ENCODE measurements at regions not wholly inside any gene's neighbourhood (a gene's known extent, or its start where the extent isn't known, plus 50 kb on each side); places are given as distances from the start of the nearest gene placed in this dataset.

DNA sequence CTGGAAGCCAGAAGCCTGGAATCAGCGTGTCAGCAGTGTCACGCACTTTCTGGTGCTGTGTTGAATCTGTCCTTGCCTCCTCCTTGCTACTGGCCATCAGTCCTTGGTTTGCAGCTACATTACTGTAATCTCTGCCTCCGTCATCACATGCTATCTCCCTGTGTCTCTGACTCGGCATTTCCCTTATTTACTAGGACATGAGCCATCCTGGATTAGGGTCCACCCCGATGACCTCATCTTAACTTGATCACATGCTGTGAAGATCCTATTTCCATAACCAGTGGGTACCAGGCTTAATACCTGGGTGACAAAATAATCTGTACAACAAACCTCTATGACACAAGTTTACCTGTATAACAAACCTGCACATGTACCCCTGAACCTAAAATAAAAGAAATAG lies 518.0 kb upstream of the KLF6 start:
- ChIA-PET CTCF (interaction anchor here (0.6 kb wide), 1 partner anchor 518 kb away, joined by 3 read pairs; no protein-coding TSS in a partner anchor), POLR2A (no interaction called here)
- H3K4me1 Mint-ChIP-seq (ENCODE audit: insufficient read depth, unreplicated experiment) = no peaks in the 10 kb centered on the region
- DNase-seq (ENCODE audit: unreplicated experiment) = no peak
- no peaks in the 10 kb centered on the region for H3K27me3 Mint-ChIP-seq (ENCODE audit: insufficient read depth, unreplicated experiment)
- no peak overlapping the region for H3K27ac Mint-ChIP-seq (ENCODE audit: low read depth, unreplicated experiment)
- no peaks in the 10 kb centered on the region for H3K36me3 Mint-ChIP-seq (ENCODE audit: insufficient read depth, unreplicated experiment)
- no peak overlapping the region for H3K4me3 Mint-ChIP-seq (ENCODE audit: unreplicated experiment)
- H3K9me3 Mint-ChIP-seq (ENCODE audit: unreplicated experiment) = no peaks in the 10 kb centered on the region
- no peak for TF ChIP-seq CTCF (IDR thresholded peaks at IDR 0.05; ENCODE audit: unreplicated experiment)
- no TSS peak for BruUV-seq (replicated peaks)
- intact Hi-C loops (cut with micrococcal nuclease) = no loop called here

DNA sequence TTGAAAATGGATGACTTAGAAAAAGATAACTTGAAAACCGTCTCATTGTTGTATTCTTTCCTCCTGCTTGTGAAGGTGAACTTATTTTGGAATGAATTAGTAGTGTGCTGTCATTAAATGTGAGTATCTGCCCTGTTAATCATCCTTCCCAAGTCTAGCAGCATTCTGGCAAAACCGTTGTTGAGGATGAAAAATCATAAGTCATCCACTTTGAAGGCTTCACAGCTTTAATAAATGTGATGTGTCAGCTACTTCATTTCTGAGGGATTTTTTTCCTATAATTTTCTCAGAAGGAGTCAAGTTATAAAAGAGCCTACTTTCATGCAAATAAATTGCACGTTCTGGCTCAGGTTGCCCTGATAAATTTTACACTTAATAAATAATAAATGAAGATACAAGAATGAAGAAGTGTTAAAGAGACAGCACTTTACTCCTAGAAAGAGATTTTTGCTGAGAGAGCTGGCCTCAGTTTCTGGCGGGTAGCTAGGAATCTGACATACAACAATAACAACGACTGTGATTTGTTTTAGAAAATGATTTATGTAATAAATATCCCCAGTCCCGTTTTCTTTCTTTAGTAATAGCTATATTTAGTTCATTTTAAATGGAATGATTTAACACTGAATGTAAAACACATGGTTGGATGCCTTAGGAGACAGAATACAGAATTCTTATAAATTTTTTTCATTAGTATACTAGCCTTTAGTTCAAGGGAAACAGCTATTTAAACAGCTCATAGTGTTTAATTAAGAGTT lies 516.5 kb upstream of the KLF6 start:
- no peak for TF ChIP-seq CTCF (IDR thresholded peaks at IDR 0.05; ENCODE audit: unreplicated experiment)
- H3K4me1 Mint-ChIP-seq (ENCODE audit: insufficient read depth, unreplicated experiment) = peaks cover 2% of the 10 kb centered on the region
- no peak overlapping the region for H3K4me3 Mint-ChIP-seq (ENCODE audit: unreplicated experiment)
- POLR2A ChIA-PET = interaction anchor here (0.6 to 1.3 kb wide), 2 partner anchors 9 to 106 kb away, joined by 3 read pairs; no protein-coding TSS in a partner anchor
- intact Hi-C loops (cut with micrococcal nuclease) = no loop called here
- no peak for DNase-seq (ENCODE audit: unreplicated experiment)
- no TSS peak for BruUV-seq (replicated peaks)
- CTCF ChIA-PET = interaction anchor here (0.6 kb wide), 2 partner anchors 299 to 313 kb away, joined by 3 read pairs; no protein-coding TSS in a partner anchor
- H3K27me3 Mint-ChIP-seq (ENCODE audit: insufficient read depth, unreplicated experiment) = no peaks in the 10 kb centered on the region
- H3K36me3 Mint-ChIP-seq (ENCODE audit: insufficient read depth, unreplicated experiment) = no peaks in the 10 kb centered on the region
- H3K9me3 Mint-ChIP-seq (ENCODE audit: unreplicated experiment) = peaks cover 2% of the 10 kb centered on the region
- no peak overlapping the region for H3K27ac Mint-ChIP-seq (ENCODE audit: low read depth, unreplicated experiment)

DNA sequence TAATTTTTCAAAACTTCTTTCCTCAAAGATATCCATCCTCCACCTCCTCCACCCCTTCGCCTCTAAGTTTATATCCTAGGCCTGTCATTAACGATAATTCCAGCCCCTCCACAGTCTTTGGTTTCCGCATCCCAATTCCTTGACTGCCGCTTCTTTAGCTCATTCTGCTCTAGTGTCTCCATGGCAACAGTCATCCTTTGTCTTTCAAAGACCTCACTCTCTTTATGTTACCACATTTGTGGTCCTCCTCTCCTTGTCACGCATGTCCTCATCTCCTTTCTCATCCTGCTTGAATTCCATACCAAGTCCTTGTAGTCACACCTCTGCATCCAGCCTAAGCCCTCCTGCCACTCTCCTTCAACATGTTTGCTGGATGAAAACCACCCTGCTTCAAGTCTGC lies 511.2 kb upstream of the KLF6 start:
- no peak overlapping the region for H3K27ac Mint-ChIP-seq (ENCODE audit: low read depth, unreplicated experiment)

More for the DNA sequence above, 511.2 kb upstream of the KLF6 start:
- H3K27me3 Mint-ChIP-seq (ENCODE audit: insufficient read depth, unreplicated experiment) = no peaks in the 10 kb centered on the region
- no TSS peak for BruUV-seq (replicated peaks)
- H3K36me3 Mint-ChIP-seq (ENCODE audit: insufficient read depth, unreplicated experiment) = no peaks in the 10 kb centered on the region
- H3K9me3 Mint-ChIP-seq (ENCODE audit: unreplicated experiment) = peaks cover 6% of the 10 kb centered on the region
- no peak for DNase-seq (ENCODE audit: unreplicated experiment)
- peaks cover 14% of the 10 kb centered on the region for H3K4me1 Mint-ChIP-seq (ENCODE audit: insufficient read depth, unreplicated experiment)
- no peak for TF ChIP-seq CTCF (IDR thresholded peaks at IDR 0.05; ENCODE audit: unreplicated experiment)
- H3K4me3 Mint-ChIP-seq (ENCODE audit: unreplicated experiment) = no peak overlapping the region
- POLR2A ChIA-PET = interaction anchor here (0.7 to 2.0 kb wide), 6 partner anchors 10 to 510 kb away, joined by 3 to 6 read pairs (median 3); no protein-coding TSS in a partner anchor
- intact Hi-C loops (cut with micrococcal nuclease) = no loop called here
- CTCF ChIA-PET = no interaction called here
